Stimulated activated naive CD4-positive, alpha-beta T cell (primary cell): ENCODE measurements at regions not wholly inside any gene's neighbourhood (a gene's known extent, or its start where the extent isn't known, plus 50 kb on each side); places are given as distances from the start of the nearest gene placed in this dataset.

Experiments
- DNase-seq, 6 experiments: peaks; one replicate each; lab custom pipeline; 2025; lab: John Stamatoyannopoulos, UW

DNA sequence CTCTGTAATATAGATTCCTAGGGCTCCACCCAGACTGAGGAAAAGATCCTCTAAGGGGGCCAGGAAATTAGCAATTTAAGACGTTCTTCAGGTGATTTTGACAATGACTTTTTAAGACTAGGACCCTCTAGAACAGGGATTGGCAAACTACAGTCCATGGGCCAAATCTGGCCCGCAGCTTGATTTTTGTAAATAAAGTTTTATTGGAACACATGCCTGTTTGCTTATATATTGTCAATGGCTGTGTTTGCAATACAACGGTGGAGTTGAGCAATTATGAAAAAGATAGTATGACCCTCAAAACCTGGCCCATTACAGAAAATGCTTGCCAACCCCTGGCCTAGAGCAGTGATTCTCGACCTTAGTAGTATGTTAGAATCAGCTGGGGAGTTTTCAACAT lies 181.9 kb downstream of the SOX9 start:
- no peak for DNase-seq

DNA sequence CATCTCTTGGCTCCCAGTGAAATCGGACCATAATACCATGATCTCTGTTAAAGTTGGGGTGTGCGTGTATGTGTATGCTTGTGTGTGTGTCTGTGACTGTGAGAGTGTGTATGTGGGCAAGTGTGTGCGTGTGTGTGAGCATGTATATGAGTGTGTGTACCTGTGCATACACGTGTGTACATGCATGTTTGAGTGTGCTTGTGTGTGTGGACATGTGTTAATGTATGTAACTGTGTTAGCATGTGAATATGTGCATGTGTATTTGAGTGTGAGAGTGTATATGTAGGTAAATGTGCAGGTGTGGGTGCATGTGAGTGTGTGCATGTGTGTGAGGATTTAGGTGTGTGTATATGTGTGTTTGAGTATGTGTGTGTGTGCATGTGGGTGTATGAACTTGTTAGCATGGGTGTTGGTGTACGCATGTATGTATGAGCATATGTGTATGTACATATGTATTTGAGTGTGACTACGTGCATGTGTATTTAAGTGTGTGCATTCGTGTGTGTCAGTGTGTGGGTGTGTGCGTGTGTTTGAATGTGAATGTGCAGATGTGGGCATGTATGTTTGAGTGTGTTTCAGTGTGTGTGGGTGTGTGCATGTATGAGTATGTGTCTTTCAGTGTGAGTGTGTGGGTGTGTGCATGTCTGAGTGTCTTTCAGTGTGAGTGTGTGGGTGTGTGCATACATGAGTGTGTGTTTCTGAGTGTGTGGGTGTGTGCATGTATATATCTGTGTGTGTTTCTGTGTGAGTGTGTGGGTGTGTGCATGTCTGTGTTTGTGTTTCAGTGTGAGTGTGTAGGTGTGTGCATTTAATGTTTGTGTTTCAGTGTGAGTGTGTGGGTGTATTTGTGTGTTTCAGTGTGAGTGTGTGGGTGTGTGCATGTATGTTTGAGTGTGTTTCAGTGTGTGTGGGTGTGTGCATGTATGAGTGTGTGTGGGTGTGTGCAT lies 183.2 kb downstream of the SOX9 start:
- no peak for DNase-seq

DNA sequence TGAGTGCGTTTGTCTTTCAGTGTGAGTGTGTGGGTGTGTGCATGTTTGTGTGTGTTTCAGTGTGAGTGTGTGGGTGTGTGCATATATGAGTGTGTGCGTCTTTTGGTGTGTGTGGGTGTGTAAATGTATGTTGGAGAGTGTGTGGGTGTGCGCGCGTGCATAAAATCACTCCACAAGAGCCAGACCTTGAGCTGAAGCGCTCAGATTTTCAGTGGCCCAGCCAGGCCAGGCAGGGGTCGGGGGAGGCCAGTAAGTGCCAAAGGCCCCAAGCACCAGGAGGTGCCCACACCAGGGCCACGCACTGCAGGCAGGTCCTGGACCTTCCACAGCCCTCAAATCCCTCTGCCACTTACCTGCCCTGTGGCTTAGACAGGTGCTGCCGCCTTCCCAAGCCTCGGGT lies 184.0 kb downstream of the SOX9 start:
- no peak for DNase-seq

DNA sequence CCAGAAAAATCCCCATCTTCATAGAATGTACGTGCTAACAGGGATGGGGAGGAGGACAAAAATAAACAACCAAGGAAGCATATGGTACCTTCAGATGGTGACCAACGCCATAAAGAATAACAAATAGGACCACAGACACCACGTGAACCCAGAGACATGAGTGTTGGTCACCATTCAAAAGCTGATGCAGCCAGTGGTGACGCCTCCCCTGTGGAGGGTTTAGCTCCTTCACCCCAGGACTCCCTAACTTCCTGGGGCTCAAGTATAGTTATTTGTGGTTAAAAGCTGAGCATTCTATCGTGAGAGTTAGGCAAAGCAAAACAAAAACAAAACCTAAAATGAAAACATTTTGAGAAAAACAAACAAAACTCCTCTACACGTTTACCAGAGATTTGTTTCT lies 184.7 kb downstream of the SOX9 start:
- no peak for DNase-seq

DNA sequence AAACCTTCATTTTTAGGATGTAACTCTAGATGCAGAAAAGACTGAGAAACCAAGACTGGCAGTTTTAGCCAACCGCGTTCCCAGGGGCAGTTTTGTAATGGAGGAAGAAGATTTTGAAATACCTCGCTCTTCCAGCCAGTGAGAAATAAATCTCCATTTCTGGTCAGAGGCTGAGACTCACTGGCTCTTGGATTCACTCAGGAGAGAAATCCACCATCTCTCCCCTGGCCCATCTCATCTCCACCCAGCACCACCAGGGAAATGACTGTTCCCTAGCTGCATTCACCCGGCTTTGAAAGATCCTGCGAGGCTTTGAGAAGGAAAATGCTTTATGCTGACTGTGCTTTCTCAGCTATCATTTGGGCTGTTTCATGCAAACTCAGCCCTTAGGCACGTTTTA lies 185.2 kb downstream of the SOX9 start:
- no peak for DNase-seq

DNA sequence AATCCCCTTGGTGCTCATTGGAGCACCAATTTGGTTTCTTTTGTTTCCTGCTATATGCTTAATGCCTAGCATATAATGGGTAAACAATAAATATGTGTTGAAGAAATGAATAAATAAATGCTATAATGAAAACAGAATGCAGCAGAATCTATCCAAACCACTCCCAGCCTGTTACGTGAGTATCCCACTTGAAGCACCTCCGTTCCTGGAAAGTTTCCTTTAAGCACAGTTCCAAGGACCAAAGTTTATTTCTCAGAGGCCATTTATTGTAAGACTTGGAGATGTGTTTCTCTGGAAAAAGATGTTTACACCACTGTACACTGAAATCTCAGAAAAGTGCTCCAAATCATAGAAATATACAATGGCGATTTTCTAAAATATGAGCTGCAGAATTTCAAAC lies 187.0 kb downstream of the SOX9 start:
- no peak for DNase-seq

DNA sequence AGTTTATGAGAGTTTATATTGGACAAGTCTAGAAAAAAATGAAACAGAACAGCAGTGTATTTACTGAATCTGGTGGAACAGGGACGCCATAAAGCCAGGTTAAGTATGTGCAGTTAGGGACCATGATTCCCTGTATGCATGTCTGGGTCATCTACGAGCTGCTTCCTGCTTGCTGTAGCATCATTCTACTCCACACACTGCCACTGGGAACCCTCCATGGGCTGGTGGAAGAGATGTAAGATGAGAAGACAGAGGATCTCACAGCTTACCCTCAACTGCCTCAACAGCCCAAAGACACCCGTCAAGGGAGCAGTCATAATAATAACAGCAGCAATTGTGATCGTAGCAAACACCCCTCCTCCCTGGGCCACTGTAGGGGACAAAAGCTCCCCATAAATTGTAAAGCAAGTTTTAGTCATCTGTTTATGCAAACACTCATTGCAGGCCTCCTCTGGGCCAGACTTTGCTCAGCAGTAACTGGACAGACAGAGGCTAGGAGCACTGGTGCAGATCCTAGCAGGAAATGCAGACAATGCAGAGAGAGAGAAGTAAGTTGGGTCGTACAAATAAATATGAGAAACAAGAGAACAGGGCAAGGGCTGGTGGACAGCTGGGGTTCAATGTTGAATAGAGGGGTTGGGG lies 188.0 kb downstream of the SOX9 start:
- no peak for DNase-seq

DNA sequence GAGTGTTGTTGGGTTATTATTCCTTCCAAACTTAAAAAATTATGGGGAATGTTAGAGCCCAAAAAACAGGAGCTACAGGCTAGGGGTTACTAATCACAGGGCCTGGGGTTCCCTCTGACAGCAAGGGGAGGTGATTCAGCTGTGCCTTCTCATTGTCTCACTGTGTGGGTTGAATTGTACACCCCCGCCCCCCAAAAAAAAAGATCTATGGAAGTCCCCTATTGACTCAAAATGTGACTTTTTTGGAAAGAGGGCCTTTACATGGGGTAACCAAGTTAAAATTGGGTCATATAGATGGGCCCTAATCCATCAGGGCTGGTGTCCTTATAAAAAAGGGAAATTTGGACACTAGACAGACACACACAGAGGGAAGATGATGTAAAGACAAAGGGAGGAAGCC lies 190.2 kb downstream of the SOX9 start:
- DNase-seq: no peak

DNA sequence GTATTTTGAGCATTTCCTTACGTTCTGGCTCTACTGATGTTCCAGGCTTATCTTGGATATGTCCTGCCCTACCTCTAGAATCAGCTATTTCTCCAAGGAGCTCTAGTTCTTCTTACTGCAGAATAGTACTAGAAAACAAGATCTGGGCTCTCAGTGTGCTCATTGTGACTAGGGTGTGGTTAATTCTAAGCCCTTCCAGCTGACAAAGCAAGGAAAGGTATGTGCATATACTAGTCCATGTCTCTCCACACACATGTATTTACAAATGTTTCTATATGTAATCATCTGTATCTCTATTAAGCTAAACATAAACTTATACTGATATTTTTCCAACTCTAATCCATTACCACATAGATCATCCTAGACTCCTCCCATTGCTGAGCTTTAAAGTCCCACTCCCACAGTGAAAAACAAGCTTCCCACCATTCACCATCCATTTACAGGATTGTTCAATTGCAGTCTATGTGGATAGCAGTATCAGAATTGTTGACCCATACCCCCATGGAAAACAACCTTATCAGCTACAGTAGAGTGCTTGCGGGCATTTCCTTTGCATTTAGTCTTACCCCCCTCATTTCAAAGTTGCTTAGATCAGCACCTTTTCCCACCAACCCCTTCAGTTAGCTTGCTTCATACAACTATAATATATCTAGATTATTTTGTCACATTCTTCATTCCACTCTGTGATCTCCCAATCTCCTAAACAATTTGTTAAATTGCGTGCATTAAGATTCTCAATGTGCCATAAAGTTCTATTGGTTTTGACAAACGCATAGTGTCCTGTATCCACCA lies 194.5 kb downstream of the SOX9 start:
- no peak for DNase-seq

DNA sequence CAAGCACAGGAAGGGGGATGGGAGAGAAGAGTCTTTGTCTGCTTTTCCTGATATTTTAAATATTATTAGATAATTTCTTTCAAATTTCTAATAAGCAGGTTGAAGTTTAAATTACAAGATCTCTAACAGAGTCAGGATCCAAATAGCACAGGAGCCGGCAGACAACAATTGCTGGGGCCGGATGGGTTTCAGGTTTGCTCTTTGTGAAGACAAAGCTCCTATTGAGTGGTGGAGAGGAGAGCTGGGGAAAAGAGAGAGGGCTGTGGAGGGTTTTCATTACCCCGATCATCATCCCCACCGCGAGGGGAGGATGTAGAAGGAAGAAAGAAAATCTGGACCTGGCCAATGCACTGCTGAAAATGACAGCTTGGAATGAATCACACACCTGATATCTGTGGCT lies 197.3 kb downstream of the SOX9 start:
- no peak for DNase-seq

DNA sequence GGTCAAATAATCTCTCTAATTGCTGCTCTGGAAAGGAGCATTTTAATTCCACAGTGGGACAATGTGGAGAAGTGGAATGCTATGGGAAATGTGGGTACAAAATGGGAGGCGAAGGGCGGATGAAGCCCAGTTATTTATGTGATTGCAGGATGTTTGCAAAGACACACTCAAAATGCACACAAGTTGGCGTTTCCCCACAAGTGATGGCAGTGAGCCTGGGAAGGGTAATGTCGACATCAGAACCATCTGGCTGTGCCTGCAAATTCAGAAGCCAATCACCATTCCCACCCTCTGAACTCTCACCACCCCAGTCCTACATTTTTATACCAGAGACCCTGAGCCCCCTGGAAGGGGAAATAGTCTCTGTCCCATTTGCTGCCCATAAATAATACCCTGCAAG lies 201.1 kb downstream of the SOX9 start:
- DNase-seq: no peak

DNA sequence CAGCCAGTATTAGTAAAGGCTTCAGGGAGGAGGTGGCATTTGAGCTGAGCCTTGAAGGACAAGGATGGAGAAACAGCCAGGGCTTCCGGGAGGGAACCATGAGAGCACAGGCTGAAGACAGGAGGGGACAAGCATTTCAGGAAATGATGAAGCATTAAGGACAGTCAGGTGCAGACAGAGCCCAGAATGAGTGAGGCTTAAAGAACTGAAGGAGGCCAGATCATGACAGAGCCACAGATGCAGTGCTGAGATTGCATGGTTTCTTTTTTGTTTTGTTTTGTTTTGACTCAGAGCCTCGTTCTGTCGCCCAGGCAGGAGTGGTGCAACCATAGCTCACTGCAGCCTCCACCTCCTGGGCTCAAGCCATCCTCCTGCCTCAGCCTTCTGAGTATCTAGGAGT lies 211.5 kb downstream of the SOX9 start:
- no peak for DNase-seq

DNA sequence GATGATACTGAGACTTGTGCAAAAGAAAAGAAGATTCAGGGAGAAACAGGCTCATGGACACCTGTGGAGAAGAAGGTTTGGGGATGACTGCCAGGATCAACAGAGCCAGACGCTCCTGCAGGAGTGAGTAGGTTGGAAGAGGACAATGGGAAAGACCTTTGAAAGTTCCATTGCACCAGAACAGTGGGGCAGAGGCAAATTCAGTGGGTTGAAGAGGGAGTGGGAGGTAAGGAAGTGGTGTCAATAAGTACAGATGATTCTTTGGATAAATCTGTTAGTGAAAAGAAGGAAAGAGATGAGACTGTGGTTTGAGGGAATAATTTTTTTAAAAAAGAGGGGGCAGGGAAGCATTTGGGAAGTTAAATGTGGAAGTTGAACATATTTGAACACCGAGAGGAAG lies 212.8 kb downstream of the SOX9 start:
- no peak for DNase-seq

DNA sequence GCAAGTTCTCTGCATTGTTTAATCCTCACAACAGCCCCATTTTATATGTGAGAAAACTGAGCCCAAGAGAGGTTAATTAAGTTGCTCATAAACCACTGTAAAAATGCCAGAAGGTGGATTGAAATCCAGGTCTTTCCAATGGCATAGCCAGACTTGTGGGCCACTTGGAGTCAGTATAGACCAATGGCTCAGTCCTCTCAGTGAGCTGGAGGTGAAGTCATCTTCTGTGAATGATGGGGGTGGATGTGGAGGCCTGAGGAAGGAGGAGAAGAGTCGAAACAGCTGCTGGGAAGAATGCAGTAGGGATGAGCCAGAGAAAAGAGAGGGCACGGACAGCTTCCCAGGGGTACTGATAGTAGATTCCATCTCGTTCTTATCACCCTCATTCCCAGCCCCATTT lies 213.4 kb downstream of the SOX9 start:
- no peak for DNase-seq

DNA sequence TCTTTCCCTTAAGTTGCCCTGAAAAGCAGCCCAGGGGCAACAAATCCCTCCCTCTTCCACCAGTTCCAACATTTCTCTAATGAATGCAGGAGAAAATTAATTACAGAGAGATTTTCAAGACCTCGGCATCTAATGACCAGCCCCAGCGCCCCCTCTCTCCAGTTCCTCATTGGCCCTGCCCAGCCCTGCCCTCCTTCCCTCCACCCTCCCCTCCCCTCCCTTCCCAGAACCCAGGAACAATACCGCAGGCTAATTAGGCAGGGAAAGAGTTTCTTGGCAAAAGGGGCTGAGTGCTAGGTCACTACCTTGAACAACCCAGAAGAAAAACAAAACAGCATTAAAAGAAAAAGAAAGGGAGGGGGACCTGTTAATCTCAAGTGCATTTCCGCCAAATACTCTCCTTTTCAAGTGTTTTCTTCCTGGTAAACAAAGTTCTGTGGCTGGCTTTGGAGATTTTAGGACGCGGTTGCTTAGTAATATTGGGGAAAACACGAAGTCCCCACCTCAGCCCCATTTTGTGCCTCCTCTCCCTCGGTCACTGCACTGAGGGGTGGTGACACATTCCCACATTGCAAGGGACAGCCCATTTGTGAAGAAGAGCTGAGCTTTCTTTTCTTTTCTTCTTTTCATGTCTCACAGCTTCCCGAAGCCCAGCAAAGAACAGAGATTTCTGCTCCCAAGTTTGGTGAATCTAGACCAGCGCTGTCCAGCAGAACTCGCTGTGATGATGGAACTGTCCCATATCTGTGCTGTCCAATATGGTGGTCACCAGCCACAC lies 215.4 kb downstream of the SOX9 start:
- no peak for DNase-seq

DNA sequence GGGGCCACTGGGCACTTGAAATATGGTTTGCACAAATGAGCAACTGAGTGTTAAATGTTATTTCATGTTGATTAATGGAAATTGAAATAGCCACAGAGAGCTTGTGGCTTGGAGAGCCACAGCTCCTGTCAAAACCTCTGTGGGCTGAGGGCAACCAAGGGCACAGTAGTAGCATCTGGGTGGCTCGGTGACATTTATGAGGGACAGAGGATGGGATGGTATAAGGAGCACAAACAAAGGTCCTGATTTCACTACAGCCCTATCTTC lies 215.9 kb downstream of the SOX9 start:
- DNase-seq: no peak

DNA sequence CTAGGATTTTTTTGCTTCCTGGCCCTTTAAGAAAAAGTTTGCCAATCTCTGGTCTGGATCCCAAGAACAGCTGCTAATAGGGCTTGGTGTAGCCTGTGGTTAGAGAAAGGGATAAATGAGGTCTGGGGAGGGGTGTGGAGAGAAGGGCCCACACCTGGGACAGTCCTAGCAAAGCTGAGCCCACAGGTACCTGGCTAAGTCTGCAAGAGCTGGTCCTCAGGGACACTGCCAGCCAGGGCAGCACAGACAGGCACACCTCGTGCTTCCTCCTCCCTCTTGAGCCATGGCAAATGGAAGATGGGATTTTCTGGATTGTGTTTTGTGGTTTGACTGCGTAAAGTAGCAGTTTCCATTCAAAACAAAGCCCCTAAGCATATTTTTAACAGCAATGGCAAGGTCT lies 217.5 kb downstream of the SOX9 start:
- DNase-seq: no peak

DNA sequence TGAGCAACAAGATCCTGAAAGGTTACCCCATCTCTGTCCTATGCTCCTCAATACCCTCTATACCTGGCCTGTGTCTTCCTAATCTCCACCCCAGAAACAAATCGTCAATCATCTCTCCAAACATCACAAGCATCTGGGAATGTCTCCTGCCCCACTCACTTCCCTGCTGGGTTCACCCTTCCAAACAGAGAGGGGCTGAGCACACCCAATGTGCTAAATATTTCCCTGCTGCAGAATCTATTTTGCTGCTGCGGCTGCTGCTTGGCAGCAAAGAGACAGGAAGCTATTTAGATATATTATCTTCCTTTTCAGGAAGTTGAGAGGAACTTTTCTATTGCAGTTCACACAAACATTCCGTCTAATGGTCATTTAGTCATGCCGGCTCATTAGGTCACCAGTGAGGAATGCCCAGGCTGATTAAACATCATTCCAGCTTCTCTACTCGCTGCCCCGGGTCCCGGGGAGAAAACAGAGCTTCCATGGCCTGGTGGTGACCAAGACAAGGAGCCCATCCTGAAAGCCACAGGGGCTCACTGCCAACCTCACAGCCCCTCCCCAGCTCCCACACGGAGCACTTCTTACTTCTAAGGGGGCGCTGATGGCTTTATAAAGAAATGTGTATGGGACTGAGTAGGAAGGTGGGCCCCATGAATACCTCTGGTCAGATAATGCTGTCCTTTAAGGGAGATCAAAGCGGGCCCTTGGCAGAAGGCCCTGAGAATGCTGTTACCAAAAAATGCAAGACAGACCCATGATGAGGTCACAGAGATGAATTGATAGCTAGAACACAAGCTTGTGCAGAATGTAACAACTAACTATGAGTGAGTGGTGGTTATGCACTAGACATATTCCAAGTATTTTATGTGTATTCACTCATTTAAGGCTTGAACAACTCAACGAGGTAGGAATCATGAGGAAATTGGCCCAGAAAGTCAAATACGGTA lies 218.3 kb downstream of the SOX9 start:
- DNase-seq: no peak

DNA sequence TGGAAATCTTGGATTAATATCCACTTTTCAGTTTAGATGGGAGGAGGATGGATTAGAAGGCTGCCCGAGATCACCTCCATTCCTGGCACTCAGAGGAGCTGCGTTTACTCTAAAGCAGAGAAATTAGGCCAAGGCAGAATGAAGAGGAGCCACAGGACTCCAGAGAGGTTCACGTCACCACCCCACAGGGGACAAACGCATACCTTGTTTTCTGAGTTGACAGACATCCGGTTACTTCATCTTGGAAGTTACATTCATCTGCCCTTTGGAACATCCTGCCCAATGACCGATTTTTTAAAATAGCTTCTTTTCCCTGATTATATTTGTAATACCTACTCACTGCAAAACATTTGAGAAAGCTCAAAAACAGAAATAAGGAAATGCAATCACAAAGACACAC lies 220.0 kb downstream of the SOX9 start:
- no peak for DNase-seq

DNA sequence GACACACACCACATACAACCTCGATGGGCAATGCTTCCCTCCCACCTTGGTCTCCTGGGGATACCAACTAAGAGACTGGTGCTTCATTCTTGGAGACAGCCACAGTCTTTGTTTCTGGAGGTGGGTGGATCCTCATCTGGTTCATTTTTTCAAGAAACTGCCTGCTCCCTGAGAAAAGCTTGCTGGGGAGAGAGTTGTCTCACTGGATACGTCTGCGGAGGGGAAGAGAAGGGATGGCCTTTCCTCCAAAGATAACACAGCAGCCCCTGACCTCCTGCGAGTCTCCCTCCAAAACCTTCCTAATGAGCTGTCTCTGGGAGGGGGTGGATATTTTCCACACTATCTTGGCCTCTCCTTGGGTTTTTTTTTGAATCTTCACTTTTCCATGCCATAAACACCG lies 221.2 kb downstream of the SOX9 start:
- DNase-seq: no peak
